ENCODE measurements at regions not wholly inside any gene's neighbourhood (a gene's known extent, or its start where the extent isn't known, plus 50 kb on each side); places are given as distances from the start of the nearest gene placed in this dataset.
A peak's percentile ranks its signal among the peaks of the same experiment; 100 is the strongest.
"Not testable (repeated sequence)": the region's sequence is repeated elsewhere in the genome, so short reads cannot be mapped to it uniquely, and the experiment has no call there.

DNA sequence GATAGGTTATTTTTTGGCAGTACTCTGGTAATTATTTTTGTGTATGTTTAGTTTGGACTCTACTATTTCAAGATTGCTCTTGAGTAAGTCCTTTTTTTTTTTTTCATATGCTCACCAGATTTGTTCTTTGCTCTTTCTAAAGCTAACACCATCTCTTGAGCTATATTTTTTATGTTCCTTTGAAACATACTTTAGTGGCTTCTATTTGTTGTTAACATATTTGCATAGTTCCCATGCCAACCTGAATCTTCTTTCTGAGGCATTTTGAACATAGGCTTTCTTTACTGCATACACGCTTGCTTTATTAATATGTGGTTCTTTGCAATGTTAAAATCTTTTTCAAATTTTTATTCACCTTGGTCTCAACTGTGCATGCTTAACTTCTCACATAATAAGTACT is 1644.9 kb downstream of the SUCLG1 start:
- no peak for DNase-seq (ENCODE audit: low spot score)

DNA sequence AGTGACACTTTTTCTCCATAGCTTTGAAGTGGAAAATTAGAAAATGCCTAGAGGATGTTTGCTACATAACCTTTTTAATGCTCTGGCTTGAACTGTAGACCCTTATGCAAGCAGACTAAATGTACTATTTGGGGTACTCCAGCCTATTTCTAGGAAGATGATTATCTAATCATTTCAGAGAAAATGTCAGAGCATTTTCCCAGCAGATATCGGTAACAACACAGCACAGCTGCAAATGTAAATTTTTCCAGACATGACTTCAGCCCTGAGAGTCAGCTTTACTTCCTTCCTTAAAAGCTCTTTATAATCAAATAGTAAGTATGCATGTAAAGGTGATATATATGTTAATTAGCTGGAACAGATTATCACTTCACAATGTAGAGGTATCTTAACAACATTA is 1647.1 kb downstream of the SUCLG1 start:
- DNase-seq (ENCODE audit: low spot score): no peak

DNA sequence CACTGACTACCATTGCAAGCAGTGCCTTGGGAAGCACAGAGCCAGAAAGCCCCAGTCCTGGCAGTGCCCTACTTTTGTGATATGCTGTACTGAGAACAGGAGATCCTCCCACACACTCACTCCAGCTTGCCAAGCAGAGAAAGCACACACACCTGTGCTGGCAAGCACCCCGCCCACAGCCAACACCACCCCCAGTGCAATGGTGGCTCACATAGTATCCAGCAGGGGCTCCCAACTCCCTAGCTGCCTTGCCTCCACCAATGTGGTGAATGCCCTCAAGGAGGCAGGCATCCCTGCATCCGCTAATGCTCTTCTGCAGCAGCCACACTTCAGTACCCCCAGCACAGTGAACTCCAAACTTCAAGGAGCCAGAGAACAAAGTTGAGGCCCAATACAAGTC is 1655.8 kb downstream of the SUCLG1 start:
- no peak for DNase-seq (ENCODE audit: low spot score)

DNA sequence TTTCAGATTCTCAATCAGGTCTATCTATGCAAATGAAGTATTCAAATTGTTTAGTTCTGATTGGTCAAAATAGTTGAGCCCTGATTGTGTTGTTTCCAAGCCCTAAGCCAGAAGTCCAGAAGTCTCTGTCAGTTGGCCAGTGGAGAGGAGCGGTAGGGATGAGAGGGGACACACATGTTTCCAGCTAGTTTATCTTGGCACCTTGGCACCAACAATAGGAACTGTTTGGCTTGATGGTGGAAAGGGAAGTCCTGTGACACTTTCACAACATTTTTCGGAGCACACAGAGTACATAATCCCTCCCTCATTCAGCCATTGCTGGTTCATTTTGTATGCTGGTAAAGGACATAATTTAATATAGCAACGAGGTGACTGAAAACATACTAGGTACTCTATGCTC is 1661.6 kb downstream of the SUCLG1 start:
- DNase-seq (ENCODE audit: low spot score): no peak

DNA sequence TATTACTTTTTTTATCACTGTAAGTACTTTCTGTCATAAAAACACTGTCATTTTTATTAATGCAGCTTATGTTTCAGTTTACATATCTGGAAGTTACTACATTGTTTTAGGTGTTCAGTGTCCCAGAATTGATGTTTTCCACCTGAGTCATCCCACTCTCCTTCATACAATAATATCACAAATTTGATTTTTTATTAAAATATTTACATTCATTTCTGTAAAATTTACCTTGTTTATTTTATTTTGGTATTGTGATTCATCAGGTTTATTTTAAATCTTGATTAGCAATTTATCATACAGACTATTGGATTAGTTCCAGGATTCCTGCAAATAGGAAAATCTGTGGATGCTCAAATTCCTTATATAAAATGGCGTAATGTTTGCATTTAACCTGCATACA is 1662.9 kb downstream of the SUCLG1 start:
- DNase-seq (ENCODE audit: low spot score): no peak

DNA sequence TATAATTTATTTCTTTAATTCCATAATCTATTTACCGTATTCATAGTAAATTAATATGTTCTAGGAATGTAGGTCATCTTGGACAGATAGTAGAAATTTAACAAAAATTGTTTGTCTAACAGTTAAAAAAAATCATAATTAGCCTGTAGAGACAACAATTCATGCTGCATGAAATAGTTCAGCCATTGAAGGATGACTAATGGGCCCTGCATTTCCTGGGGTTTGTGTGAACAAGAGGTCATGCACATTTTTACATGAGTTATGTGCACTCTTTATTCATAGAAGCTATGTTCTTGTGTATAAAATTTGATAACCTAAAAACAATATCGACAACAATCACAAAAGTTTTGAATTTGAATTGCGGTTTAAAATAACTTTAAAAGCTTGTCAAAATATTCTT is 1663.6 kb downstream of the SUCLG1 start:
- no peak for DNase-seq (ENCODE audit: low spot score)

DNA sequence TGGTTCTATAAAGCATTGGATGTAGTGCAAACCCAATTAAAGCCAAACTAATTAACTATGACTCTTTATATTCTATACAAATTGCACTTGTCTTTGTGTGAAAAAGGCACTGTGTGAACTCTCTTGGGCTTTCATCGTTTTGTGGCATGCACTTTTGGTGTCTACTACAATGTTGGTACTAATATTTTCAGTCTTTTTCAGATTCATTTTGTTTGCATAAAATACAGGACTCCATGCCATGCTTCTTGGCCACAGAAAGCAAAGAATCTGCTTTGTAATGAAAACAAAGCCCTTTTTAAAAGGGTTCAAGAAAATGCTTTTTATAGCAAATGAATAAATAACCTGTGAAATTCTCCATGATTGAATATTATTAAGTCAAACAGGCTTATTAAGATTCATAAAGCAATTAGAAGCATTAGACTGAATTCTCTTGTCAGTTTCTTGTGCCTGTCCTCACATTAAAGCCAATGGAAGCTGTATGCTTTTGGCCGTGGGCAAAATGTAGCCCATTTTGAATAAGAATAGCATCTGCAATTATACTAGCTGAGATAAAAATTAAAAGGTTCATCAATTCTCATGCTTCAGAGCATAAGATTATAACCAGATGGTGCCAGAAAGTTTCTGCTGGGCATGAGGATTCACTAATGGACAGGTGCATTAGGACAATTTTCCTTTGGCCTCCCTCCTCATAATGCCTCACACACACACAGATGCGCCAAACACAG is 1665.2 kb downstream of the SUCLG1 start:
- no peak for DNase-seq (ENCODE audit: low spot score)

DNA sequence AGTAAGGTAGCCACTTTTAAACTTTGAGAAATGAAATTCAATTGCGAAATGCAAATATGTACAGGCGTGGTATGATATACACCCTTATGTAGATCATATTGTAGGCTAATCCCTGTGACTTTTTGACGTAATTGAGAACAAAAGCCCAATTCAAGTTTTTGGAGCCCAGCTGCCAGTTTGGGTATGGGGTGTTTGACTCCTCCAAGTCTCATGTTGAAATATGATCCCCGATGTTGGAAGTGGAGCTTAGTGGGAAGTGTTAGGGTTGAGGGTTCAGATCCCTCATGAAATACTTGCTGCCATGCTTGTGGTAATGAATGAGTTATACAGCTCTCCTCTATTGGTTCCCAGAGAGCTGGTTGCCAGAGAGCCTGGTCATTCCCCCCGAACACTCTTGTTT is 1666.8 kb downstream of the SUCLG1 start:
- no peak for DNase-seq (ENCODE audit: low spot score)

DNA sequence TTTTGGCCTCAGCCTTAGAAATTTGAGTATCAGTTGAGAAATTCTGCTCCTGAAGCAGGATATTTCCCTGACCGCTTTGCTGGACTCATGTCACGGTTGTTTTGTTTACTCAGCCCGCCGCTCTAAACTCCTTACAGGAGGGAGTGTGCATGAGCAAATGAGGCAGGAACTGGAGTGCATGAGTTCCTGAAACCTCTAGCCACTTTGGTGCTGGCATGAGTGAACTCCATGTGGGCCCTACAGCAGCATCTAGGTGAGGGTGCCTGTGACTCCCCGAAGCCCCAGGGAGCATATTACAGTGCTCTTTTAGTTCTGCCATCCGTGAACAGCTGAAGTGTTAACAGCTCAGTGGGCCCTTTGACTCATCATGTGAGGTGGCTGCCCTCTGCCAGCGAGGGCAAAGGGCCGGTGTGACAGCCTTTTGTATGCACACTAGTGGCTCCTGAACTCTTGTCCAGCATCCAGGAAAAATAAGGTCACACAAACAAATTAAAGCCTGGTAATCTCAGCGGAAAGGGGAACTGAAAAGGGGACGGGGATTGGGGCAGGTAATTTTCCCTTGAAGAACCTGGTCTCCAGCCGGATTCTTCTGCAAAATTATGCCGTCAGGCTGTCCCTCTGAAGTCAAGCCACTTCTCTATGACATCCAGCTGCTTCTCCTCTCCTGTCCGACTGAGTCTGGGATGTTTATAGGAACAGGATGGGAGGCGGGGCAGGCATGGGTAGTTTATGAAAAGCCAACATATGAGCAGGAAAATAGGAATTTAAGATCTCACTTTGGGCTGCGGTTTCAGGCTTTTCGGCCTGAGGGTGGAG is 1668.7 kb downstream of the SUCLG1 start:
- DNase-seq (ENCODE audit: low spot score): no peak

DNA sequence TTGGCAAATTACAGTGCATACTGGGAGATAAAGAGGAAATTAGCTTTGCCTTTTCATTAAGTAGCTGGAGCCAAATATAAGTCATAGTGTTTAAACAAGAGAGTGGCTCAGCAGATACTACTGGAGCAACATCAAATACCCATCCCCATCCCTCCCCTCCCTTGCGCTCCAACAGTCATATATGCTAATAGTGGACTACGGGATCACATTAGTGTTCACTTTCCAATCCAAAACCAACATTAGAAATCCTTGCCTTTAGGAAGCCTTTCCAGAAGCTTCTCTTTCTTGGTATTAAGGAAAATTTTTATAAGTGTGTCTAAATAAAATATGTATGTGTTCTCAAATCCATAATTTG is 1669.3 kb downstream of the SUCLG1 start:
- DNase-seq (ENCODE audit: low spot score): no peak

DNA sequence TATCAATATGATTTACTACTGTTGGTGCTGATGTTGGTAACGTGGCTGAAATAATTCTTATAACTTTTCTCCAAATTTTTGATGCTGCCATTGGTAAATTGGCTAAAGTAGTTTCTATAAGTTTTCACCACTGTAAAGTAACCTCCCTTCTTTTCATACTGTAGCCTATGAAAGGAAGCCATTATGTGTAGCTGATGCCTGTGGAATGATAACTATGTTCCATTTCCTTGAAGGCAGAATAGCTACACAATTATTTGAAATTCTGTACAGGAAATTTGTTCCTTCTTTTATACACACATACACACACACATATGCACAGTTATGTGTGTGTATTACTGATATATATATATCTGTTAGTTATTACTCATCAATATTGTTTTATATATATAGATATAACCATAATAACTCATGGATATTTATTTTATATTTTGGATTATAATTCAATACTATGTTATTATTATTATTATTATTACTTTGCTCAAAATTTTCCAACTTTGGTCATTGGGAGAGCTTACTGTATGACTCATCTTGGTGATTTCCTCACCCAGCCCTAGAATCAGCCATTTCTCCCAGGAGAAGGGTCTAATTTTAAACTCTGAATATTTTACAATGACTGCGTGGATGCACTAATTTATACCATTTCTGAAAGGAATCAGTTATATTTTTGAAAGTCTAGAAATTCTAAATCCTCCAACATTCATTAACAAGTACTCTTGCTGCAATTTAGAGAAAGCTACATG is 1677.7 kb downstream of the SUCLG1 start:
- DNase-seq (ENCODE audit: low spot score): no peak

DNA sequence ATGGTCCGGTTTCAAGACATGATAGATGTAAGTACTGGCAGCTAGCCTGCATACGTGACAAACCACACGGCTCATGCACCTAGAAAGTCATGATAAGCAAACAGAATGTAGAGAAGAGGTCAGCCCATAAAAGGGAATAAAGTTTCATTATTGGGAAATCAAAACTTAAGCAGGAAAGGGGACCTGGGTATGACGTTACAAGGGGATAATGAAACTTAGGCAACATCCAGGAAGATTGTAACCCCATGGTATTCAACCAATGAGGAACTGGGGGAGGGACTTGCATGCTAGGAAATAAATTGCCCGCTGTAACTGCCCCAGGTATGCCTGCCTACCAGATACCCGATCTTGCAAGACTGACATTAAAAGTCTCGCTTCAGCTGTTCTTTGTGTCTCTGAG is 1679.0 kb downstream of the SUCLG1 start:
- DNase-seq (ENCODE audit: low spot score): no peak

DNA sequence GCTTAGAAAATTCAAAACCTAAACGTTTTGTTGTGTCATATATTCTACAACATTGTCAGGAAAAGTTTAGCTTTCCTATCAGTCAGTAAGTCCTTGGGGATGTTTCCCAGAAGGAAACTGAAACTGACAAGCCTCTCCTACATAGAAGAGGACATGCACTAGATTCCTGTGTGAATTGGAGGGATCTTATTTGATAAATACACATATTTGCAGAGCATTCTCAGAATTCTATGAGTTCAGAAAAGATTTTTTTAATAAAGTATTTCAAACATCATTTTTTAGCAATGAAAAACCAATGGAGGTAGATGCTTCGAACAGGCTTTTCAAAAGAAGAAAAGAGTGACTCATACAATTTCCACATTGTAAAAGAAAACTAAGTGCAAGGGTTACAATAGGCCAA is 1706.7 kb downstream of the SUCLG1 start:
- no peak for DNase-seq (ENCODE audit: low spot score)

DNA sequence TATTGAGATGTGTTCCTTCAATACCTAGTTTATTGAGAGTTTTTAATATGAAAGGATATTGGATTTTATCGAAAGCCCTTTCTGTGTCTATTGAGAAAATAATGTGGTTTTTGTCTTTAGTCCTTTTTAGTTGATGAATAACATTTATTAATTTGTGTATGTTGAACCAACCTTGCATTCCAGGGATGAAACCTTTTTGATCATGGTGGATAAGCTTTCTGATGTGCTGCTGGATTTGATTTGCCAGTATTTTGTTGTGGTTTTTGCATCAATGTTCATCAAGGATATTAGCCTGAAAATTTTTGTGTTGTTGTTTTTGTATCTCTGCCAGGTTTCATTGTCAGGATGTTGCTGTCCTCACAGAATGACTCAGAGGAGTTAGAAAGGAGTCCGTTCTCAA is 1710.4 kb downstream of the SUCLG1 start:
- no peak for DNase-seq (ENCODE audit: low spot score)

DNA sequence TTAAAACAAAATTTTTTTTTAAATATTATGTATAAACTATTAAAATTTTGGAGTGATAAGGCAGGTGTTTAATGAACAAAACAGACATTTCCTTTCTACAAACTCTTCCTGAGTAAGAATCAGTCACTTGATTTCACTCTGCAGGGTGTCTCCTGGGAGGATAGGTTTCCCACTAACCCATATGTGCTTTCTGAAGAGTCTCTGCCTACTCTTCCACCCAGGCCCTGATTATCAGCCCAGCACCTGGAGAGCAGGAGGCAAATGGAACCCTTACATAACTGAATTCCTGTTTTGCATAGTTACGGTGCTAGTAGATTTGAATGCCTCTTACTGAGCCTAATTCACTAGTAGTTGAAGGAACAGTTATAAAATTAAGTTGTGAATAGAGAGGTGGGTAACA is 1718.6 kb downstream of the SUCLG1 start:
- no peak for DNase-seq (ENCODE audit: low spot score)

DNA sequence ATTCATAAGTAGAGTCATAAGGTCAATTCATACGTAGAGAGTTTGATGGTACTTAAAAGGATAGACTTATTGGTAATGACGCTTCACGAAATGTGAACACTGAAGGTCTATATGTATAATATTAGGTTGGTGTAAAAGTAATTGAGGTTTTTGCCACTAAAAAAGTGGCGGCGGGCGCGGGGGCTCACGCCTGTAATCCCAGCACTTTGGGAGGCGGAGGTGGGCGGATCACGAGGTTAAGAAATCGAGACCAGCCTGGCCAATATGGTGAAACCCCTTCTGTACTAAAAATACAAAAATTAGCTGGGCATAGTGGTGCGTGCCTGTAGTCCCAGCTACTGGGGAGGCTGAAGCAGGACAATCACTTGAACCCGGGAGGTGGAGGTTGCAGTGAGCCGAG is 1721.1 kb downstream of the SUCLG1 start:
- DNase-seq (ENCODE audit: low spot score): not testable (repeated sequence)

DNA sequence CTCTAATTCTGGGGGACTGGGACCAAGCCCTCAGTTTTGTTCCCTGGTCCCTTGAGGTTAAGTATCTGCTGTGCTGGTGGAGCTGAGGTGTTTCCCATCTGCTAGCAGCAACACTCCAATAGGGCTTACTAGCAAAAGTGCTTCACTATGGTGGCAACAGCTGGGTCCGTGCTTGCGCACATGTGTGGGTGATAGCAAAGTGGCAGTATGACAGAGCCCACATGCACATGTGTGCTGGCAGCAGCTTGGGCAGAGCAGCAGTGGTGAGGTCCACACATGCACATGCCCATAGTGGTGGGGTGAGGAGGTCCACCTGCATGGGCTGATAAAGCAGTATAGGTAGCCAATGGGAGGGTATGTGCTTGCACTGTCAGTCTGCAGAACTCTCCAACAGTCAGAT is 1723.7 kb downstream of the SUCLG1 start:
- no peak for DNase-seq (ENCODE audit: low spot score)

DNA sequence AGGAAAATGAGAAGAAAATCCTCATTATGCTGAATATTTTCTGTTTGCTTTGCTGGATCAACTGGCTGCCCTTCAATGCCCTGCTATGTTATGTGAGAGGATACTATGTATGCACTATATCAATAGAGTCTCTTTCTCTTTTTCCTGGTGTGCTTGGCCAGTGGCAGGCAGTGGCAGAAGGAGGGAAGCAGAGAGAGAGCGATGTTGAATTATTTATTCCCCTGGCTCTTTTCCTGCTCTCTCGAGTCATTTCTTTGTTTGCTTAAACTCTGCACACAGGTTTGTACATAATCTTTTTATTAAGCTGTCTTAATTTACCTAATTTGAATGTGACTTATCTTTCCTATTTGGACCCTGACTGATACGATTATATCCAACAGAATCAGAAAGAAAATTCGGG is 1727.3 kb downstream of the SUCLG1 start:
- DNase-seq (ENCODE audit: low spot score): peak; percentile 9

DNA sequence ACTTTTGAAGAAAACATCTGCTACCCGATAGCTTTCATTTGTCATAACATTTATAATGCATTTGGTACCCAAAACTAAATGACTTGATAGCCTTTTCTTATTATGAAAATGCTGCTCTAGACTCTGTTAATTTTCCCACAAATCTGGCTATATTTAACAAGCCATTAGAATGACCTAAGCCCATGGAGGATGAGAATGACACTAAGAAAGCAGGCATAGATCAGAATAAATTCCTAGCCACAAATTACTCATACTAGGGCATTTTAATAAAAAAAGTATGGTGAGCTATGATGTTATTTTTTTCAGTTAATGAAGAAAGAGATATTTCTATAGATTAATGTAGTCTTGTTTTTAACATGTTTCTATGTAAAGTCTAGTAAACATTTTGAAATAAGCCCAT is 1728.3 kb downstream of the SUCLG1 start:
- no peak for DNase-seq (ENCODE audit: low spot score)

DNA sequence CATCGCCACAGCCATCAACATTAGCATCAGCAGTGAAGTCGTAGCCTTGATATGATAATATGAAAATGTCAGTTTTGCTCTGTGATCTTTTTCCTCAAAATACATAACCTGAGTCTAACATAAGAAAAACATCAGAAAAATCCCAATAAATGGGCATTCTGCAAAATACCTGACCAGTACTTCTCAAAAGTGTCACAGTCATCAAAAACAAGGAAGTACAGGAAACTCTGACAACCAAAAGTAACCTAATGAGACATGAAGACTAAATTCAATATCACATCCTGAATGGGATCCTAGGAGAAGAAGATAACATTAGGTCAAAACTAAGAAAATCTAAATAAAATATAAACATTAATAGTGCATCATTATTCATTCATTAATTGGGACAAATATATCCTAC is 1731.0 kb downstream of the SUCLG1 start:
- no peak for DNase-seq (ENCODE audit: low spot score)

DNA sequence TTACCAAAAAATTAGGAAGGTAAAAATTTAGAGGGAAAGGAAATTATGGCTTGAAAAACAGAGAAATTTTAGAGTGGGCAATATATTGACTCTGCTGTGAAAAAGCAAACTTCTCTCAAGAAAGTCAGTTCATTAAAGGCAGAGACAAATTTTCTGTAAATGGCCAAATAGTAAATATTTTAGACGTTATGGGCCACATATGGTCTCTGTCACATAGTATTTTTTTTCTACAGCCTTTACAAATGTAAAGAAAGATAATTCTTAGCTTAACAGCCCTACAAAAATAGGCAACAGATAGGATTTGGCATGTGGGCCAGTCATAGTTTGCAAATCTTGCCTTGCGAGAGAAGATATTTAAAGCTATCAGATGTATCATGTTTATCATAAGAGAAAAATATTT is 1750.4 kb downstream of the SUCLG1 start:
- DNase-seq (ENCODE audit: low spot score): no peak

DNA sequence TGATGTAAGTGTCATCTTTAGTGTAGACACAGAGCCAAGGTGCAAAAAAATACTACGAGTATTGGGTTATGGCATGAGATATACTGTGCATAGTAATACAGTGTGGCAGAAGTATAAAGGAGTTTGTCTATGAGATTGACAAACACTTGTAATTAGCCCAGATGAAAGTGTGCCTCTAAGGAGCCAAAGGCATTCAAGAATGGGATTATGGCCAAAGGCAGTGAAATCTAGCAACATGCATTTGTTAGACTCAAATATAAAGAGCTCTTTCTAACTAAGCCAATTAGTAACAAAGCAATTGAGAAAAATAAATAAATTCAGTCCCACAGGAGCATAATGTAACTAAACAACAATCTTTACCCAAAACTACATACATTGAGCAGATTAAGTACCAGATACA is 1761.8 kb downstream of the SUCLG1 start:
- DNase-seq (ENCODE audit: low spot score): no peak

DNA sequence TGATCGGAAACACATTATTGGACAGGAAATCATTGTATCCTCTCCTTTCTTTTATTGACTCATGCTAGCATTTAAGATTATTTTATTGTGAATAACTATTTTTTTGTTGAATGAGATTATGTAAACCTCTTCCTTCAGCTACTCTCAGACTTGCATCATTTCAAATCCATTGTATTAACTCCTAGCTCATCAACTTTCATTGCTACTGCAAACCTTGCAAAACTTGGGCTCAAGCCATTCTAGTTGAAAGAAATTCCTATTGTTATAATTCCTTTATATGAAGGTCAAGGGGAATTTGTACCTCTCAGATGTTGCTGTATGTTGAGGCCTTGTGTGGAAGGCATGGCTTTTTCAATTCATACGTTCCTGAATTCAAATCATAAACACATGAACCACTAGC is 1764.6 kb downstream of the SUCLG1 start:
- no peak for DNase-seq (ENCODE audit: low spot score)

Data from globus pallidus (tissue), 1 donor.